ENCODE measurements at regions not wholly inside any gene's neighbourhood (a gene's known extent, or its start where the extent isn't known, plus 50 kb on each side); places are given as distances from the start of the nearest gene placed in this dataset.

DNA sequence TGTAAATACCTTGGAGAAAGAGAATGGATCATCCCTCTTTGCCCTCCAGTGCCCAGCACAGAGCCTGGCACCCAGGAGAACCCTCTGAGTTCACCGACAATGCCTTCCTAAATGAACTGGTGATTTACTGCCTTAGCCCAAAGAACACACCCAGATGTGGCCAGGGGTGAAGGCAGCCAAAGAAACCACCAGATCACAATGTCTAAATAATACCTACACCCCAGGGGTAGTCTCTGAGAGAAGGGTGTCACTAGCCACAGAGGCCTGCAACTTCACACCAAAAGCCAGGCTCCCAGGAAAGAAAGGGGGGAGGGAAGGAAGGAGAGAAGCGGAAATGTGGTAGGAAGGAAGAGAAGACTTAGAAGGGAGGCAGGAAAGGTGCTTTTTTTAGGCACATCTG is 65.7 kb downstream of the RPL27A start:
- Histone ChIP-seq H3K36me3 (no peaks in the 10 kb centered on the region), H3K27ac (replicated peaks) (no peak overlapping the region), H3K4me3 (no peak overlapping the region), H3K4me1 (peaks cover 42% of the 10 kb centered on the region), H3K27me3 (ENCODE audit: low read depth) (no peaks in the 10 kb centered on the region), H3K9me3 (replicated peaks) (peaks cover 9% of the 10 kb centered on the region)
- TF ChIP-seq, protein P1, sequence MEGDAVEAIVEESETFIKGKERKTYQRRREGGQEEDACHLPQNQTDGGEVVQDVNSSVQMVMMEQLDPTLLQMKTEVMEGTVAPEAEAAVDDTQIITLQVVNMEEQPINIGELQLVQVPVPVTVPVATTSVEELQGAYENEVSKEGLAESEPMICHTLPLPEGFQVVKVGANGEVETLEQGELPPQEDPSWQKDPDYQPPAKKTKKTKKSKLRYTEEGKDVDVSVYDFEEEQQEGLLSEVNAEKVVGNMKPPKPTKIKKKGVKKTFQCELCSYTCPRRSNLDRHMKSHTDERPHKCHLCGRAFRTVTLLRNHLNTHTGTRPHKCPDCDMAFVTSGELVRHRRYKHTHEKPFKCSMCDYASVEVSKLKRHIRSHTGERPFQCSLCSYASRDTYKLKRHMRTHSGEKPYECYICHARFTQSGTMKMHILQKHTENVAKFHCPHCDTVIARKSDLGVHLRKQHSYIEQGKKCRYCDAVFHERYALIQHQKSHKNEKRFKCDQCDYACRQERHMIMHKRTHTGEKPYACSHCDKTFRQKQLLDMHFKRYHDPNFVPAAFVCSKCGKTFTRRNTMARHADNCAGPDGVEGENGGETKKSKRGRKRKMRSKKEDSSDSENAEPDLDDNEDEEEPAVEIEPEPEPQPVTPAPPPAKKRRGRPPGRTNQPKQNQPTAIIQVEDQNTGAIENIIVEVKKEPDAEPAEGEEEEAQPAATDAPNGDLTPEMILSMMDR (IDR thresholded peaks at IDR 0.05; ENCODE audit: borderline replicate concordance) = no peak
- intact Hi-C loops (cut with micrococcal nuclease) = no loop called here
- DNase-seq = no peak

DNA sequence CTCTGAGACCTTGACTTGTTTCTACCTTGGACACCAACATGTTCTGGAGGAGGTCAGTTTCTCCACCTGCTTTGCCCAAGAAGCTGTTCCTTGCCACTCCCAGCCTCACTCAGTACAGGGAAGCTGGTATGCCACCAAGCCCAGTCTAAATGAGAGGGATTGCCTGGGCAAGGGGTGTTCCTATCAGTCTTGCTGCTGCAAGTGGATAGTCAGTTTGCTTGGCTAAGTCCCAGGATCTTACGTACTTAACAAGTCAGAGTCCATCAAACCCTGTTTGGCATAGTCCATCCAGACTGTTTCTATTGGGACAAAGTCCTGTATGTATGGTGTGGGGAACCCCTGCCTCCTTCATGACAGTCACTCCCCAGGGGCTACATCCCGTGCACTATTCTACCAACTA is 66.6 kb downstream of the RPL27A start:
- TF ChIP-seq, protein P1 (IDR thresholded peaks at IDR 0.05; ENCODE audit: borderline replicate concordance) = no peak
- no peaks in the 10 kb centered on the region for H3K36me3 ChIP-seq
- no peak overlapping the region for H3K27ac ChIP-seq (replicated peaks)
- no peak for DNase-seq
- intact Hi-C loops (cut with micrococcal nuclease) = no loop called here
- peaks cover 42% of the 10 kb centered on the region for H3K4me1 ChIP-seq
- no peak overlapping the region for H3K4me3 ChIP-seq
- H3K9me3 ChIP-seq (replicated peaks) = peaks cover 13% of the 10 kb centered on the region
- H3K27me3 ChIP-seq (ENCODE audit: low read depth) = no peaks in the 10 kb centered on the region

DNA sequence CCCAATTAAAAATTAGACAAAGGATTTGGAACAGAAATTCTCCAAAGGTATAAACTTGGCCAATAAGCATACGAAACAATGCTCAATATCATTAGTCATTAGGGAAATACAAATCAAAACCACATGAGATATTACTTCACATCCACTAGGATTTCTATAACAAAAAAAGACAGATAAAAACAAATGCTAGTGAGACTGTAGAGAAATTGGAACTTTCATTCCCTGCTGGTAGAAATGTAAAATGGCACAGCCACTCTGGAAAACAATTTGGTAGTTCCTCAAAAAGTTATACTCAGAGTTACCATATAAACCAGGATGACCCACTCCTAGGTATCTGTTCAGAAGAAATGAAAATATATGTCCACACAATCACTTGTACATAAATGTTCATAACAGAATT is 71.6 kb downstream of the RPL27A start:
- peaks cover 61% of the 10 kb centered on the region for H3K4me1 ChIP-seq
- no peak for DNase-seq
- no peaks in the 10 kb centered on the region for H3K36me3 ChIP-seq
- TF ChIP-seq, protein P1 (IDR thresholded peaks at IDR 0.05; ENCODE audit: borderline replicate concordance) = peak; percentile 16
- H3K9me3 ChIP-seq (replicated peaks) = peaks cover 13% of the 10 kb centered on the region
- no peak overlapping the region for H3K4me3 ChIP-seq
- no peak overlapping the region for H3K27ac ChIP-seq (replicated peaks)
- intact Hi-C loops (cut with micrococcal nuclease) = no loop called here
- no peaks in the 10 kb centered on the region for H3K27me3 ChIP-seq (ENCODE audit: low read depth)

DNA sequence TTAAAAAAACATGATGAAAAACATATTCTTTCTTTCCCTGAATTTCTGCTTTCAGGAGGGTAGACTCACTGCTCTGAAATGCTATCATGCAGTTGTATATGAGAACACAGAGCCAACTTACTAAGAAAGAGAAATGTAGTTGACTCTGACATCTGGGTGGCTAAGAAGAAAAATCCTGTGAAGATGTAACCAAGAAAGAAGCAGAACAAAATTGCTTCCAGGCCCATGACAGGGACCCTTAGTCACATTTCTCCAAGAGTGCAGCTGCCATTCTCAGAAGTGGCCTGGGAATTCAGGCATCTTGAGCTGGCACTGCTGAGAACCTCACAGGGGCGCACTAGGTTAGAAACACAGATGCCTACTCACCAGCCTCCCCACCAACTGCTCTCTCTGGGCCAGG is 73.6 kb downstream of the RPL27A start:
- TF ChIP-seq, protein P1 (IDR thresholded peaks at IDR 0.05; ENCODE audit: borderline replicate concordance) = no peak
- Histone ChIP-seq H3K36me3 (no peaks in the 10 kb centered on the region), H3K4me3 (no peak overlapping the region), H3K27me3 (ENCODE audit: low read depth) (no peaks in the 10 kb centered on the region), H3K9me3 (replicated peaks) (peaks cover 13% of the 10 kb centered on the region), H3K27ac (replicated peaks) (peak overlapping the region; percentile 75), H3K4me1 (peaks cover 67% of the 10 kb centered on the region)
- no peak for DNase-seq
- intact Hi-C loops (cut with micrococcal nuclease) = no loop called here

DNA sequence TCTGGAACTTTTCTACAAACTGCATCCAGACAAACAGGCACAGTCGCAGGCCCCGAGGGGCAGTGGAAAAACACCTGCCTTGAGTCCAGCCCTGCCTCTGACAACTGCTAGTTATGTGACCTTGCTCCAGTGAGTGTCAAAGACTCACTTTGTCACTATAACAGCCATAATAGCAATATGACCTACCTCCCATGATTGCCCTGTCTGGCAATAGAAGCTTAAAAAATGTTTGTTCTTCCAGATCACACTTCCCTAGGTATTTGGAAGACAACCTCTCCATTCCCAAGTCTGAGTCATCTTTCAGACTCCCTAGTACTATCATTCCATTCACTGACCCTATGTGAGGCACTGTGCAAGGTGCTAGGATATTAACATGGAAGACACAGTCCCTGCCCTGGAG is 74.5 kb downstream of the RPL27A start:
- TF ChIP-seq, protein P1 (IDR thresholded peaks at IDR 0.05; ENCODE audit: borderline replicate concordance) = no peak
- Histone ChIP-seq H3K4me1 (peaks cover 76% of the 10 kb centered on the region), H3K27ac (replicated peaks) (peak overlapping the region; percentile 75), H3K36me3 (no peaks in the 10 kb centered on the region), H3K9me3 (replicated peaks) (peaks cover 13% of the 10 kb centered on the region), H3K27me3 (ENCODE audit: low read depth) (no peaks in the 10 kb centered on the region), H3K4me3 (no peak overlapping the region)
- no peak for DNase-seq
- intact Hi-C loops (cut with micrococcal nuclease) = no loop called here

DNA sequence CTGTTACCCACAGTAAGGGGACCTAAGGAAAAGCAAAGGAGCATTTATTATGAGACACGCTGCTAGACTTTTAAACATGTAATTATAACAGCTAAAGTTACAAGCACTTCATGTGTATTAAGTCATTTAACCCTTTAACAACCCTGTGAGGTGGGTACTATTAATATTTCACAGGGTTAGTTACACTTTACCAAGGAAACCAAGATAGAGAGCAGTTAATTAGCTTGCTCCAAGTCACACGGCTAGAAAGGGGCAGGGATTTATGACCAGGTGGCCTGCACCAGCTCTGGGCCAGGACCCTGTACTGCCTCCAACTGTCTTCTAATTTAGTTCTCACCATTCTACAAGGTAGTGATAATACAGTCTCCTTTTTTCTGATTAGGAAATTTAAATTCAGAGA is 74.9 kb downstream of the RPL27A start:
- TF ChIP-seq, protein P1 (IDR thresholded peaks at IDR 0.05; ENCODE audit: borderline replicate concordance) = no peak
- Histone ChIP-seq H3K27ac (replicated peaks) (peak overlapping the region; percentile 75), H3K9me3 (replicated peaks) (peaks cover 12% of the 10 kb centered on the region), H3K4me1 (peaks cover 81% of the 10 kb centered on the region), H3K36me3 (no peaks in the 10 kb centered on the region), H3K27me3 (ENCODE audit: low read depth) (no peaks in the 10 kb centered on the region), H3K4me3 (no peak overlapping the region)
- no peak for DNase-seq
- intact Hi-C loops (cut with micrococcal nuclease) = no loop called here
